Psoas muscle (tissue), 7 donors: ENCODE measurements at regions not wholly inside any gene's neighbourhood (a gene's known extent, or its start where the extent isn't known, plus 50 kb on each side); places are given as distances from the start of the nearest gene placed in this dataset.

ENCODE experiments used
- ATAC-seq, 4 donors: fragments of 200-7000 bp; cut with Tn5 transposase; one replicate each; pipeline ENCODE4 v1.9.1; 2020; ENCODE audit warnings: moderate library complexity in 3 of 4, mild to moderate bottlenecking in 2 of 4
- DNase-seq, 2 donors: peaks; one replicate each; pipeline ENCODE4 v3.0.0-alpha.2; 2020
- H3K27ac ChIP-seq: fragments of 200-600 bp; one replicate; pipeline ENCODE4 v1.8.0; 2022
- H3K27me3 ChIP-seq, 3 donors: fragments of 200-600 bp in 1 of 3; one replicate each; pipeline versions ENCODE4 v1.6.1 to v1.8.0; 2013 to 2022; ENCODE audit warnings: low read length in 2 of 3, mild to moderate bottlenecking in 2 of 3, moderate library complexity in 1 of 3; ENCODE audit not compliant: insufficient read depth in 3 of 3
- H3K36me3 ChIP-seq, 2 donors: fragments of 200-600 bp in 1 of 2; one replicate each; pipeline versions ENCODE4 v1.6.1 to v1.8.0; 2013 to 2022; ENCODE audit warnings: low read depth in 1 of 2, mild to moderate bottlenecking in 1 of 2, moderate library complexity in 1 of 2; ENCODE audit not compliant: insufficient read depth in 1 of 2
- H3K4me1 ChIP-seq: fragments of 200-600 bp; one replicate; pipeline ENCODE4 v1.8.0; 2022
- H3K4me3 ChIP-seq: fragments of 200-600 bp; one replicate; pipeline ENCODE4 v1.8.0; 2022; ENCODE audit warnings: mild to moderate bottlenecking
- H3K9me3 ChIP-seq: fragments of 200-600 bp; one replicate; pipeline ENCODE4 v1.8.0; 2022
- CTCF ChIP-seq: fragments of 200-600 bp; IDR thresholded peaks from one replicate; pipeline ENCODE4 v1.8.0; 2022; ENCODE audit warnings: antibody characterized with exemption
- WGBS, 3 donors: extraction: QIAGEN DNeasy Blood & Tissue Kit; methylation state at CpG; one replicate each; pipeline versions ENCODE4 v1.1.6 to v1.1.7; 2013; 5-methylcytosine and 5-hydroxymethylcytosine counted together
- intact Hi-C, 2 donors: fragments of 100-400 bp; cut with DNase I; formaldehyde crosslinking; loops; one replicate each; pipeline versions ENCODE4 v1.11.0 to v1.14.2; 2022
- donor health status: healthy with polysubstance abuse.
- donor health status: DM: no; HTN: no; CAD: no; lungs with moderate emphysema.
- donor health status: Bipolar disorder and iron deficiency.
- donor health status: healthy.
- donor health status: DM: yes; HTN: yes; CAD: no.
- donor health status: DM: no; HTN: no; CAD: no.
- donor health status: DM: yes; HTN: yes; CAD: no.

- no peak for ATAC-seq
Observed at GRCh38 chr13:109408591-109409382, 377.6 kb downstream of the IRS2 start.

GRCh38 chr13:109406376-109406992 is 379.9 kb downstream of the IRS2 start:
- H3K9me3 ChIP-seq, result no peaks in the 10 kb centered on the region
- no peak for ATAC-seq
- H3K27me3 ChIP-seq, result no peaks in the 10 kb centered on the region
- H3K36me3 ChIP-seq, result no peaks in the 10 kb centered on the region
- no peak overlapping the region for H3K27ac ChIP-seq
- no peak for DNase-seq
- 62 to 71% (median 69%) methylated on average over 4 of the region's 4 CpGs for WGBS, 3 donors
- H3K4me3 ChIP-seq, result no peak overlapping the region
- no peak for TF ChIP-seq CTCF
- H3K4me1 ChIP-seq, result no peaks in the 10 kb centered on the region
- intact Hi-C loops, result no loop called here

More at GRCh38 chr13:109408591-109409382, 377.6 kb downstream of the IRS2 start:
- H3K4me3 ChIP-seq, result no peak overlapping the region
- H3K27me3 ChIP-seq, result no peaks in the 10 kb centered on the region
- no peak for DNase-seq
- no peaks in the 10 kb centered on the region for H3K4me1 ChIP-seq
- no peaks in the 10 kb centered on the region for H3K36me3 ChIP-seq
- no peak for TF ChIP-seq CTCF
- H3K27ac ChIP-seq, result no peak overlapping the region
- intact Hi-C loops, result no loop called here
- no peaks in the 10 kb centered on the region for H3K9me3 ChIP-seq
- WGBS, 3 donors, result 51 to 56% (median 54%) methylated on average over 14 of the region's 14 CpGs

GRCh38 chr13:109403012-109403421 is 383.4 kb downstream of the IRS2 start:
- ATAC-seq, result no peak
- no peak for TF ChIP-seq CTCF
- no peaks in the 10 kb centered on the region for H3K9me3 ChIP-seq
- no peaks in the 10 kb centered on the region for H3K36me3 ChIP-seq
- DNase-seq, result no peak
- 57 to 59% (median 59%) methylated on average over 7 of the region's 7 CpGs for WGBS, 3 donors
- no peaks in the 10 kb centered on the region for H3K4me1 ChIP-seq
- H3K27me3 ChIP-seq, result no peaks in the 10 kb centered on the region
- intact Hi-C loops, result no loop called here
- H3K27ac ChIP-seq, result no peak overlapping the region
- no peak overlapping the region for H3K4me3 ChIP-seq

- H3K27me3 ChIP-seq, result no peaks in the 10 kb centered on the region
- H3K9me3 ChIP-seq, result no peaks in the 10 kb centered on the region
- no peak overlapping the region for H3K4me3 ChIP-seq
- H3K36me3 ChIP-seq, result no peaks in the 10 kb centered on the region
- 81 to 85% (median 81%) methylated on average over 6 of the region's 6 CpGs for WGBS, 3 donors
- DNase-seq (no peak), ATAC-seq (no peak)
- H3K27ac ChIP-seq, result no peak overlapping the region
- no peak for TF ChIP-seq CTCF
- H3K4me1 ChIP-seq, result no peaks in the 10 kb centered on the region
- intact Hi-C loops, result no loop called here
Observed at GRCh38 chr13:109401891-109402290, 384.5 kb downstream of the IRS2 start.
